SK-N-SH (cell line): ENCODE measurements at regions not wholly inside any gene's neighbourhood (a gene's known extent, or its start where the extent isn't known, plus 50 kb on each side); places are given as distances from the start of the nearest gene placed in this dataset.

Experiments used
- CTCF ChIA-PET: fragments of 300-600, 350-600 bp; formaldehyde crosslinking; extraction: SDS; loops from one replicate; lab custom pipeline; 2021; lab: Yijun Ruan, JAX
- POLR2A ChIA-PET: fragments of 350-600 bp; sonication (Branson Sonifier 250); formaldehyde crosslinking; extraction: SDS; loops from one replicate; lab custom pipeline; 2020; ENCODE audit warnings: antibody characterized with exemption, inconsistent platforms; lab: Yijun Ruan, JAX
- DNase-seq: peaks from one replicate; pipeline ENCODE4 v3.0.0; 2012
- H2AFZ ChIP-seq: fragments of 200-600 bp; sonication (generic); 2 replicates; pipeline ENCODE4 v1.8.1; 2016; ENCODE audit warnings: antibody characterized with exemption, mild to moderate bottlenecking, low read depth
- H3F3A ChIP-seq: fragments of 200-600 bp; sonication (generic); replicated peaks from 2 replicates; pipeline ENCODE3; 2016; ENCODE audit warnings: antibody characterized with exemption, mild to moderate bottlenecking; ENCODE audit not compliant: insufficient read depth
- H3K27ac ChIP-seq, 2 experiments: fragments of 200-500 bp in 1 of 2; fragments of 200-600 bp in 1 of 2; sonication (Bioruptor generic) in 1 of 2; sonication (generic), shearing (Covaris generic) in 1 of 2; 2 replicates each; pipeline versions ENCODE4 v1.5.1 to v1.6.1; 2014 to 2016; ENCODE audit warnings: low read depth in 2 of 2, inconsistent platforms in 1 of 2, low read length in 1 of 2, mild to moderate bottlenecking in 1 of 2, mixed read lengths in 1 of 2
- H3K27me3 ChIP-seq: fragments of 200-600 bp; sonication (generic), shearing (Covaris generic); 2 replicates; pipeline ENCODE4 v1.6.1; 2016; ENCODE audit warnings: mixed run types; ENCODE audit not compliant: insufficient read depth
- H3K36me3 ChIP-seq, 2 experiments: fragments of 200-500 bp in 1 of 2; fragments of 200-600 bp in 1 of 2; sonication (Bioruptor generic) in 1 of 2; sonication (generic) in 1 of 2; replicated peaks in 1 of 2; 2 replicates each; pipeline versions ENCODE3 to v1.5.1; 2014 to 2016; ENCODE audit warnings: low read length in 1 of 2, mild to moderate bottlenecking in 1 of 2; ENCODE audit not compliant: insufficient read depth in 2 of 2, control insufficient read depth in 1 of 2
- H3K4me1 ChIP-seq, 2 experiments: fragments of 200-500 bp in 1 of 2; fragments of 200-600 bp in 1 of 2; sonication (Bioruptor generic) in 1 of 2; sonication (generic), shearing (Covaris generic) in 1 of 2; 2 replicates each; pipeline versions ENCODE4 v1.5.1 to v1.6.1; 2014 to 2016; ENCODE audit warnings: low read depth in 1 of 2, low read length in 1 of 2, mixed run types in 1 of 2; ENCODE audit not compliant: insufficient read depth in 2 of 2, control insufficient read depth in 1 of 2
- H3K4me2 ChIP-seq: fragments of 200-600 bp; sonication (generic), shearing (Covaris generic); 2 replicates; pipeline ENCODE4 v1.6.1; 2017; ENCODE audit warnings: mixed run types
- H3K4me3 ChIP-seq, 2 experiments: fragments of 200-500 bp in 1 of 2; fragments of 200-600 bp in 1 of 2; sonication (Bioruptor generic) in 1 of 2; sonication (generic), shearing (Covaris generic) in 1 of 2; 2 replicates each; pipeline versions ENCODE4 v1.5.1 to v1.8.1; 2014 to 2016; ENCODE audit warnings: low read depth in 2 of 2, inconsistent platforms in 1 of 2, low read length in 1 of 2, mild to moderate bottlenecking in 1 of 2, mixed read lengths in 1 of 2, moderate library complexity in 1 of 2
- H3K79me2 ChIP-seq: fragments of 200-600 bp; sonication (generic); 2 replicates; pipeline ENCODE4 v1.8.1; 2017; ENCODE audit warnings: mild to moderate bottlenecking; ENCODE audit not compliant: insufficient read depth
- H3K9ac ChIP-seq: fragments of 200-600 bp; sonication (generic); 2 replicates; pipeline ENCODE4 v1.6.1; 2017; ENCODE audit warnings: mixed run types
- H3K9me2 ChIP-seq: fragments of 200-600 bp; sonication (generic); 2 replicates; pipeline ENCODE4 v1.6.1; 2017; ENCODE audit warnings: mixed run types
- H3K9me3 ChIP-seq: fragments of 200-600 bp; sonication (generic); 2 replicates; pipeline ENCODE4 v1.6.1; 2017; ENCODE audit warnings: mixed run types, mild to moderate bottlenecking, moderate library complexity
- H4K20me1 ChIP-seq: fragments of 200-600 bp; sonication (generic); 2 replicates; pipeline ENCODE4 v1.6.1; 2017; ENCODE audit warnings: mild to moderate bottlenecking, mixed run types; ENCODE audit not compliant: insufficient read depth
- EP300 ChIP-seq, 2 experiments: IDR thresholded peaks; 2 replicates each; pipeline versions ENCODE4 v1.4.0 to v1.6.1; 2012; ENCODE audit warnings: borderline replicate concordance in 1 of 2, low read depth in 1 of 2, low read length in 1 of 2
- EZH2phosphoT487 ChIP-seq: fragments of 200-600 bp; sonication (generic); IDR thresholded peaks from 2 replicates; pipeline ENCODE4 v1.6.1; 2017; ENCODE audit warnings: low read depth, mixed run types, mild to moderate bottlenecking, antibody characterized with exemption, moderate library complexity, borderline replicate concordance
- FOSL2 ChIP-seq: IDR thresholded peaks from 2 replicates; pipeline ENCODE4 v1.4.0; 2012; ENCODE audit warnings: low read depth, mild to moderate bottlenecking, moderate library complexity, borderline replicate concordance
- FOXJ3 ChIP-seq: sonication (generic); formaldehyde crosslinking; IDR thresholded peaks from 2 replicates; pipeline ENCODE4 v1.5.1; 2020; ENCODE audit warnings: mild to moderate bottlenecking, missing genetic modification reagents
- FOXM1 ChIP-seq: IDR thresholded peaks from 2 replicates; pipeline ENCODE4 v1.4.0; 2012; ENCODE audit warnings: low read depth, mild to moderate bottlenecking
- JUND ChIP-seq: IDR thresholded peaks from 2 replicates; pipeline ENCODE4 v1.4.0; 2012
- NFIC ChIP-seq: IDR thresholded peaks from 2 replicates; pipeline ENCODE4 v1.4.0; 2012; ENCODE audit warnings: borderline replicate concordance
- RFX5 ChIP-seq: IDR thresholded peaks from 2 replicates; pipeline ENCODE4 v1.6.1; 2012; ENCODE audit warnings: mild to moderate bottlenecking, improper control_type of control experiment, low read length
- RXRA ChIP-seq: IDR thresholded peaks from 2 replicates; pipeline ENCODE4 v1.4.0; 2012; ENCODE audit warnings: low read depth, mild to moderate bottlenecking, borderline replicate concordance
- SIN3A ChIP-seq: IDR thresholded peaks from 2 replicates; pipeline ENCODE4 v1.6.1; 2012; ENCODE audit warnings: low read depth, mild to moderate bottlenecking, low read length, moderate library complexity, borderline replicate concordance
- SMC3 ChIP-seq: IDR thresholded peaks from 2 replicates; pipeline ENCODE4 v1.6.1; 2012; ENCODE audit warnings: low read depth, low read length, improper control_type of control experiment
- TCF12 ChIP-seq: IDR thresholded peaks from 2 replicates; pipeline ENCODE4 v1.4.0; 2012
- YY1 ChIP-seq: IDR thresholded peaks from 2 replicates; pipeline ENCODE4 v1.4.0; 2012; ENCODE audit warnings: low read depth, mild to moderate bottlenecking
- WGBS: methylation state at CpG from one replicate; pipeline ENCODE4 v1.1.6; 2017; ENCODE audit warnings: low lambda C conversion rate; 5-methylcytosine and 5-hydroxymethylcytosine counted together
- TF ChIP-seq, protein P1 (sequence below): IDR thresholded peaks from 2 replicates; pipeline ENCODE4 v1.4.0; 2012; ENCODE audit warnings: low read depth, borderline replicate concordance
- TF ChIP-seq, protein P2 (sequence below): IDR thresholded peaks from 2 replicates; pipeline ENCODE4; 2012
- TF ChIP-seq, protein P3 (sequence below): fragments of 200-600 bp; sonication (generic); IDR thresholded peaks from 2 replicates; pipeline ENCODE4 v1.6.1; 2017; ENCODE audit warnings: antibody characterized with exemption, mild to moderate bottlenecking, moderate library complexity
- TF ChIP-seq, protein P4 (sequence below): IDR thresholded peaks from 2 replicates; pipeline ENCODE4 v1.6.1; 2012; ENCODE audit warnings: mild to moderate bottlenecking, low read depth, low read length, moderate library complexity
- TF ChIP-seq, protein P5 (sequence below): IDR thresholded peaks from 2 replicates; pipeline ENCODE4 v1.4.0; 2012; ENCODE audit warnings: low read depth
- TF ChIP-seq, protein P6 (sequence below): IDR thresholded peaks from 2 replicates; pipeline ENCODE4 v1.4.0; 2012; ENCODE audit warnings: low read depth, borderline replicate concordance

DNA sequence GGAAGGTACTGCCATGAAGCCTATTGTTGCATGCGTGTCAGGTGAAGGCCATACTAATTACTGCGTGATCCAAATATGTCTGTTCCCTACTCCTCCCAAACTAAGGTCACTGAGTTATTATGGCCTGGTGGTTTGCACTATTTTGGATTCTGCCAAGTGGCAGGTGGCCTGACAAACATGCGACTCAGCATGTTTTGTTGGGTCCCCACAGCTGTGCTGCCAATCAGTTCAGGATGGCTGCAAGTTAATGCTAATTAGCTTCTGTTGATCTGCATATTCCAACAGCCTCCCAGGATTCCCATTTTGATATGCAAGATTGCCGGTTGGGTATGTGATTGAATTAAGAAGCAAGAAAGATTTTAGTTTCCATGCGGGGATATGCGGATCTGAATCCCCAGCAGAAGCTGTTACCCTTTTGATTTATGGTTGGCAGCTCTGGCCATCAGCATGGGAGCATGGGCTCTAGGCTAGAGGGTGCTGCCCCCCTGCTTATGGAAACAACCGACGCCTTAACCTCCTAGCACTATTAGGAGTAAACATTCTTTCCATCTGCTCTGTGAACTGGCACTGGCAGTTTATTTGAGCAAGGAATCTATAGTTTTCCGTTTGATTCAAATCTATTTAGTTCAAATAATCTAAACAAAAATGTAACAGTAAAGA is 429.8 kb upstream of the C1orf87 start:
- Histone ChIP-seq H4K20me1 (no peaks in the 10 kb centered on the region), H3K9ac (no peak overlapping the region), H3K79me2 (no peaks in the 10 kb centered on the region), H3K9me3 (no peaks in the 10 kb centered on the region), H2AFZ (no peak overlapping the region), H3K4me3 (no peak overlapping the region), H3K27ac (no peak overlapping the region), H3K4me1 (no peaks in the 10 kb centered on the region), H3K9me2 (no peaks in the 10 kb centered on the region), H3K27me3 (no peaks in the 10 kb centered on the region), H3F3A (no peaks in the 10 kb centered on the region), H3K4me2 (no peak overlapping the region), H3K36me3 (no peaks in the 10 kb centered on the region)
- DNase-seq, result no peak
- POLR2A ChIA-PET, result no interaction called here
- no peak for TF ChIP-seq FOXJ3 (CRISPR knock-in tag)
- TF ChIP-seq, protein P1, sequence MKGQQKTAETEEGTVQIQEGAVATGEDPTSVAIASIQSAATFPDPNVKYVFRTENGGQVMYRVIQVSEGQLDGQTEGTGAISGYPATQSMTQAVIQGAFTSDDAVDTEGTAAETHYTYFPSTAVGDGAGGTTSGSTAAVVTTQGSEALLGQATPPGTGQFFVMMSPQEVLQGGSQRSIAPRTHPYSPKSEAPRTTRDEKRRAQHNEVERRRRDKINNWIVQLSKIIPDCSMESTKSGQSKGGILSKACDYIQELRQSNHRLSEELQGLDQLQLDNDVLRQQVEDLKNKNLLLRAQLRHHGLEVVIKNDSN, result no peak
- TF ChIP-seq, protein P2, sequence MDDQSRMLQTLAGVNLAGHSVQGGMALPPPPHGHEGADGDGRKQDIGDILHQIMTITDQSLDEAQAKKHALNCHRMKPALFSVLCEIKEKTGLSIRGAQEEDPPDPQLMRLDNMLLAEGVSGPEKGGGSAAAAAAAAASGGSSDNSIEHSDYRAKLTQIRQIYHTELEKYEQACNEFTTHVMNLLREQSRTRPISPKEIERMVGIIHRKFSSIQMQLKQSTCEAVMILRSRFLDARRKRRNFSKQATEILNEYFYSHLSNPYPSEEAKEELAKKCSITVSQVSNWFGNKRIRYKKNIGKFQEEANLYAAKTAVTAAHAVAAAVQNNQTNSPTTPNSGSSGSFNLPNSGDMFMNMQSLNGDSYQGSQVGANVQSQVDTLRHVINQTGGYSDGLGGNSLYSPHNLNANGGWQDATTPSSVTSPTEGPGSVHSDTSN, result no peak
- no peak for TF ChIP-seq EZH2phosphoT487
- TF ChIP-seq SMC3, result no peak
- TF ChIP-seq, protein P3, sequence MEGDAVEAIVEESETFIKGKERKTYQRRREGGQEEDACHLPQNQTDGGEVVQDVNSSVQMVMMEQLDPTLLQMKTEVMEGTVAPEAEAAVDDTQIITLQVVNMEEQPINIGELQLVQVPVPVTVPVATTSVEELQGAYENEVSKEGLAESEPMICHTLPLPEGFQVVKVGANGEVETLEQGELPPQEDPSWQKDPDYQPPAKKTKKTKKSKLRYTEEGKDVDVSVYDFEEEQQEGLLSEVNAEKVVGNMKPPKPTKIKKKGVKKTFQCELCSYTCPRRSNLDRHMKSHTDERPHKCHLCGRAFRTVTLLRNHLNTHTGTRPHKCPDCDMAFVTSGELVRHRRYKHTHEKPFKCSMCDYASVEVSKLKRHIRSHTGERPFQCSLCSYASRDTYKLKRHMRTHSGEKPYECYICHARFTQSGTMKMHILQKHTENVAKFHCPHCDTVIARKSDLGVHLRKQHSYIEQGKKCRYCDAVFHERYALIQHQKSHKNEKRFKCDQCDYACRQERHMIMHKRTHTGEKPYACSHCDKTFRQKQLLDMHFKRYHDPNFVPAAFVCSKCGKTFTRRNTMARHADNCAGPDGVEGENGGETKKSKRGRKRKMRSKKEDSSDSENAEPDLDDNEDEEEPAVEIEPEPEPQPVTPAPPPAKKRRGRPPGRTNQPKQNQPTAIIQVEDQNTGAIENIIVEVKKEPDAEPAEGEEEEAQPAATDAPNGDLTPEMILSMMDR, result no peak
- no peak for TF ChIP-seq TCF12
- TF ChIP-seq EP300 (IDR thresholded peaks at IDR 0.05; ENCODE audit: borderline replicate concordance in 1 of 2, low read depth in 1 of 2, low read length in 1 of 2), result no peak
- TF ChIP-seq, protein P4, sequence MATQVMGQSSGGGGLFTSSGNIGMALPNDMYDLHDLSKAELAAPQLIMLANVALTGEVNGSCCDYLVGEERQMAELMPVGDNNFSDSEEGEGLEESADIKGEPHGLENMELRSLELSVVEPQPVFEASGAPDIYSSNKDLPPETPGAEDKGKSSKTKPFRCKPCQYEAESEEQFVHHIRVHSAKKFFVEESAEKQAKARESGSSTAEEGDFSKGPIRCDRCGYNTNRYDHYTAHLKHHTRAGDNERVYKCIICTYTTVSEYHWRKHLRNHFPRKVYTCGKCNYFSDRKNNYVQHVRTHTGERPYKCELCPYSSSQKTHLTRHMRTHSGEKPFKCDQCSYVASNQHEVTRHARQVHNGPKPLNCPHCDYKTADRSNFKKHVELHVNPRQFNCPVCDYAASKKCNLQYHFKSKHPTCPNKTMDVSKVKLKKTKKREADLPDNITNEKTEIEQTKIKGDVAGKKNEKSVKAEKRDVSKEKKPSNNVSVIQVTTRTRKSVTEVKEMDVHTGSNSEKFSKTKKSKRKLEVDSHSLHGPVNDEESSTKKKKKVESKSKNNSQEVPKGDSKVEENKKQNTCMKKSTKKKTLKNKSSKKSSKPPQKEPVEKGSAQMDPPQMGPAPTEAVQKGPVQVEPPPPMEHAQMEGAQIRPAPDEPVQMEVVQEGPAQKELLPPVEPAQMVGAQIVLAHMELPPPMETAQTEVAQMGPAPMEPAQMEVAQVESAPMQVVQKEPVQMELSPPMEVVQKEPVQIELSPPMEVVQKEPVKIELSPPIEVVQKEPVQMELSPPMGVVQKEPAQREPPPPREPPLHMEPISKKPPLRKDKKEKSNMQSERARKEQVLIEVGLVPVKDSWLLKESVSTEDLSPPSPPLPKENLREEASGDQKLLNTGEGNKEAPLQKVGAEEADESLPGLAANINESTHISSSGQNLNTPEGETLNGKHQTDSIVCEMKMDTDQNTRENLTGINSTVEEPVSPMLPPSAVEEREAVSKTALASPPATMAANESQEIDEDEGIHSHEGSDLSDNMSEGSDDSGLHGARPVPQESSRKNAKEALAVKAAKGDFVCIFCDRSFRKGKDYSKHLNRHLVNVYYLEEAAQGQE, result no peak
- TF ChIP-seq, protein P5, sequence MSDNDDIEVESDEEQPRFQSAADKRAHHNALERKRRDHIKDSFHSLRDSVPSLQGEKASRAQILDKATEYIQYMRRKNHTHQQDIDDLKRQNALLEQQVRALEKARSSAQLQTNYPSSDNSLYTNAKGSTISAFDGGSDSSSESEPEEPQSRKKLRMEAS, result no peak
- no peak for TF ChIP-seq JUND
- TF ChIP-seq FOXM1, result no peak
- no peak for TF ChIP-seq RXRA
- no peak for TF ChIP-seq YY1
- TF ChIP-seq, protein P6, sequence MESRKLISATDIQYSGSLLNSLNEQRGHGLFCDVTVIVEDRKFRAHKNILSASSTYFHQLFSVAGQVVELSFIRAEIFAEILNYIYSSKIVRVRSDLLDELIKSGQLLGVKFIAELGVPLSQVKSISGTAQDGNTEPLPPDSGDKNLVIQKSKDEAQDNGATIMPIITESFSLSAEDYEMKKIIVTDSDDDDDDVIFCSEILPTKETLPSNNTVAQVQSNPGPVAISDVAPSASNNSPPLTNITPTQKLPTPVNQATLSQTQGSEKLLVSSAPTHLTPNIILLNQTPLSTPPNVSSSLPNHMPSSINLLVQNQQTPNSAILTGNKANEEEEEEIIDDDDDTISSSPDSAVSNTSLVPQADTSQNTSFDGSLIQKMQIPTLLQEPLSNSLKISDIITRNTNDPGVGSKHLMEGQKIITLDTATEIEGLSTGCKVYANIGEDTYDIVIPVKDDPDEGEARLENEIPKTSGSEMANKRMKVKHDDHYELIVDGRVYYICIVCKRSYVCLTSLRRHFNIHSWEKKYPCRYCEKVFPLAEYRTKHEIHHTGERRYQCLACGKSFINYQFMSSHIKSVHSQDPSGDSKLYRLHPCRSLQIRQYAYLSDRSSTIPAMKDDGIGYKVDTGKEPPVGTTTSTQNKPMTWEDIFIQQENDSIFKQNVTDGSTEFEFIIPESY, result no peak
- no peak for TF ChIP-seq NFIC
- no peak for TF ChIP-seq RFX5
- TF ChIP-seq SIN3A, result no peak
- no peak for TF ChIP-seq FOSL2
- CTCF ChIA-PET, result no interaction called here
- 63% methylated on average over 9 of the region's 9 CpGs for whole genome bisulfite sequencing
